HUDEP-2 (cell line): ENCODE measurements at regions not wholly inside any gene's neighbourhood (a gene's known extent, or its start where the extent isn't known, plus 50 kb on each side); places are given as distances from the start of the nearest gene placed in this dataset.

Experiments used
- DNase-seq, 76 experiments: peaks; one replicate each; lab custom pipeline; 2025; ENCODE audit not compliant: unreplicated experiment in 76 of 76; lab: John Stamatoyannopoulos, UW

DNA sequence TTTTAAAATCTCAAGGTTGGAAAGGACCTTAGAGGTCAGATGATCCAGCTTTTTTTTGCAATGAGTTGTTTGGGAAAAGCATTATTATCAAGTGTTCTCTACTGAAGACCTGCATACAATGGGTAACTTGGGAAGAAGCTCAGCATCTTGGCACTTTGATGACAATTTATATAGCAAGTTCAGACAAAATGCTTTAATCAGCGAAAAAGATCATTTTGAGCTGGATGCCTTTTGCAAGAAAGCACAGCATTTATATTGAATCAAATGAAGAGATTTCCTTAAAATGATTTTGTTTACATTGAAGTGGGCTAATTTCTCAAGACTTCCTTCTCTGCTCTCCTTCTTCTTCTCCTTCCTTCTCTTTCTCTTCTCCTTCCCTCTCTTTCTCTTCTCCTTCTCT, 796.4 kb upstream of the CDH2 start:
- DNase-seq, result no peak

DNA sequence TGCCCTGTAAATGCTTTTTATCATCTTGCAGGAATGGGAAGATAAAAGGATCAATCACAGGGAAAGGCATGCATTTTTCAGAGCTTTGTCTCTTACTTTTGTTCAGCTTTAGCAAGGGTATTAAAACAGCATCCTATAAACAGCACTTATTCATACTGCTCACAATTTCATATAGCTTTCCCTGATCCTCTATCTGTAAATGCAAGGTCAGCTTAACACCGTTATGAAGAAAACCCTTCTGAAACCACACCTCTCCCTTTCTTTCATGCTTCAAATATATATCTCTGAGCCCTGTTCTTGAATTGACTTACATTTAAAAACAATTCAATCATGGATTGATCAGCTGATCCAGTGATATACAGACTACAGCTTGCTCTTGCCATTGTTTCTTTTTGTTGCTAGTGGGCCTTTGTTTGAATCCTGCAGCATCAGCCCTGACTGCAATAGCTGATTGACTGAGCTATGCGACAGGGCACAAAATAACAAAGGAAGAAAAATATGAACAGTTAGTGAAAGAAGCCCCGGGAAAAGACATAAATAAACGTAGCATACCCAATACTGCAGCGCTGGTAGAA, 795.5 kb upstream of the CDH2 start:
- no peak for DNase-seq

- no peak for DNase-seq
Observed at GRCh38 chr18:28963481-28963880, 786.6 kb upstream of the CDH2 start.

DNA sequence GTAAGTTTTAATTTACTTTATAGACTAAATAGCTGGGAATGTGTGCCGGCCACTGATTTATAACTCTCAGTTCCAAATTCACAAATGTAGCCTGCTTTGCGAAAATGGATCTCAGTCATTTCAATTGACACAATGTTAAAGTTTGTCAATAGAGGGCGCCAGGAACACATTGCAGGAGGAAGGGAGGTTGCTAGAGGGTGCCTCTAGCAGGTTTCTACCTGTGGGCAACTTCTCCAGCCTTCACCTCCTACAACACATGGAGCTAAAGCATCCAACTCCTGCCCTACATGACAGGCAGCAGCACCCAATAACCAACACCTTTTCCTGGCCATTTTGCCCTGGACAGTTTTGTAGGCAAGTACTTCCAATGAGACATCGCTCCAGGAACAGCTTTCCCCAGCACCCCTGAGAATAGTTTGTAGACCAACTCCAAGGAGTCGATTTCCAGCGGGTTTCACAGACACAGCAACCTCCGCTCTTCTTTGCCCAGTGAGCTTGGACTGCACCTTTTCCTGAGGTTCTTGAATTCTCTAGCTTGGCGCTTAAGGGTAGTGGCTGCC, 784.8 kb upstream of the CDH2 start:
- DNase-seq, result no peak

GRCh38 chr18:28960146-28960545, 783.2 kb upstream of the CDH2 start:
- no peak for DNase-seq

GRCh38 chr18:28952339-28952738, 775.4 kb upstream of the CDH2 start:
- DNase-seq, result no peak

GRCh38 chr18:28947900-28948299, 771.0 kb upstream of the CDH2 start:
- DNase-seq, result no peak

DNA sequence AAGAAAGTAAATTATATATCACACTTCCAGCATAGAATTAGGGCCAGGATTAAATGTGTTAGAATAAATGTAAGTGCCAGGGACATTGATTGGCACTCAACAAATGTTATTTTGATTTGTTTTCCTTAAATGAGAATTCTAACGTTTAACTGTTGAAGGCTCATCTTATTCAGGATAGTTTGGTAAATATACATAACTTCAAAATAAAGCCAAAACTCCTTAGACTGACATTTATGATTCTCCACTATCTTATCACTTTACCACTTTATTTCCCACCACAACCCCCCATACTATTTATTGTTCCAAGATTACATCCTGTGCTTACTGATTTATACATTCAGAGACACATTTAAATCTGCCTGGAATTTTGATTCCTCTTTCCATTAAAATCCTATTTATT, 769.5 kb upstream of the CDH2 start:
- DNase-seq, result no peak

DNA sequence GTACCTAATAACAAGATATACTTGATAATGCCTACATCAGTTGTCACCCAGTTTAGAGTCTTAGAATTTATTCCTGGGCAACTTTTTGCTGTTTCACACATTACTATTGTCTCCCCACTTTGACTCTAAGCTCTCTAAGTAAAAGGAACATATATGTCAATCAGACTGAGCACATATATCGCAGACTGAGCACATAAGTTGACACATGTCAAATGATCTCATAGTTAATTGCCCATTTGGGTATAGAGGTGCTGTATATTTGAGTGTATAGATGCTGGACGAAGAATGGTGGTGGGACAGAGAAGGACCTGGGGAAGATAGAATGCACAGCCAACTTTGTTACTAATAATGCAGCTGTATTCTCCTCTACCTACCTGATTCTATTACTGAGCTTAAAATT, 746.0 kb upstream of the CDH2 start:
- DNase-seq, result no peak

- no peak for DNase-seq
Observed at GRCh38 chr18:28916456-28916855, 739.5 kb upstream of the CDH2 start.

DNA sequence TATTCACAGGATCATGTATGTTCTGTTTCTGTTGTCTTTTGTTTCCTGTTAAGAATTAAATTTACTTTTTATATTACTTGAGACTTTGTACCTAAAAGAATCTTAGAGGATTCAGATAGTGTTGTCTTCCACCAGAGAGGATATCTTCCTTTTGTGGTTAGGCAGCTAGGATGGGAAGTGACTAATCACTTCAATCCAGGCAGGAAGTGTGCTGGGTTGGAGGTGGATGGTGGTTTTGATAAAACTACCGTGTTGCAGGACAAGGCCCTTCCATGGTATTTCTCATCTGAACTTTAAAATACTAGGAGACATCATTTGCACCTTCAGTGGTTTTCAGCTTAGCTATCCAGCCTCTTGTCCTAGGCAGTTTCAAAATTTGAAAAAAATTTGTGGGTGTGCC, 728.6 kb upstream of the CDH2 start:
- no peak for DNase-seq

DNA sequence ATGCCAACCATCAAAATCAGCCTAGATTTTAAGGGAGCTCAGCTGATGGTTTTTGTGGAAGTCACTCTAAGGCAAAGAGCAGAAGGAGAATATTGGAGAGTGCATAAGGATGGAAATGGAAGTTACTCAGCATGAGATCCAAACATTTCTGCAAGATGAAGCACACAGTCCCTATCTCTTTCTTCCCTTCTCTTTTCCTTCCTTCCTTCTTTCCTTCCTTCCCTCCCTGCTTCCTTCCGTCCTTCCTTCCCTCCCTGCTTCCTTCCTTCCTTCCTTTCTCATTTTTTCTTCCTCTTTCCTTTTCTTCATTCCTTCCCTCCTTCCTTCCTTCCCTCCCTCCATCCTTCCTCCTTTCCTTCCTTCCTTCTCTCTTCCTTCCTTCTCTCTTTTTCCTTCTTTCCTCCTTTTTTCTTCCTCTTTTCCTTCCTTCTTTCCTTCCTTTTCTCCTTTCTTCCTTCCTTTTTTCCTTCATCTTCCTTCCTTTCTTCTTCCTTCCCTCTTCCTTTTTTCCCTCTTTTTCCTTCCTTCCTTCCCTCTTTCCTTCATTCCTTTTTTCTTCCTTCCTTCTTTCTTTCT, 727.9 kb upstream of the CDH2 start:
- DNase-seq, result no peak

DNA sequence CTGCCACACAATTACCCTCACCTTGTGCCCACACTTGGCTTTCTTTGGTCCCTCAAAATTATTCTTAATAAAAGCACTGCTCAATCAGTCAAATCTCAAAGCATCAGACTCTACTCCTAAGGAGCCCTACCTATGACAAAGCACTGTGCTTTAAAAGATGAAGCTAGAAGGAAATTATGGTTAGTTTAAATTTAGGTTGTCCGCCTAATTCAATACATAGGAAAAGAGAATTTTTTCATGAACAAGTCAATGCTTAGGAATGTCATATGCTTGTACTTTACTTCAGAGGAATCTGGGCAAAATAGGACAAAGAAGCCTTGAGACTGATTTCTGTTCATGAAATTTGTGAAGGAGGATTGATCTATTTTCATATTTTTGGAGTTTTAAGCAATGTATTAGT, 726.4 kb upstream of the CDH2 start:
- no peak for DNase-seq

DNA sequence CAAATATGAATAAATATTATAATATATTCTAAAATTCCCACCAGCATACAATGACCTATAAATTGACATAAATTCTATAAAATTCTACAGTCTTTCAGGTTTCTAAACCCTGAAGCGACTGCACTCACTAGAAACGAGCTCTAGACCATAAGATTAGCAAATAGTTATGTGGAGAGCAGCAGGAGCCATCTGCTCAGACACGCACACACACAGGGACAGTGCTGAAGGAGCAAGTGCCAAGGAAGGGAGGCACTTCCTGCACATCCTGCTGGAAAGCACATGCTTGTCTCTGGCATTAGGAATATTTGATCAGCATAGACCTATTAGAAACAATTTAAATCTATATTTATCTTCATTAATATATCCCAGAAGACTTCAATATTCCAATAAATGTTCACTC, 713.9 kb upstream of the CDH2 start:
- no peak for DNase-seq

DNA sequence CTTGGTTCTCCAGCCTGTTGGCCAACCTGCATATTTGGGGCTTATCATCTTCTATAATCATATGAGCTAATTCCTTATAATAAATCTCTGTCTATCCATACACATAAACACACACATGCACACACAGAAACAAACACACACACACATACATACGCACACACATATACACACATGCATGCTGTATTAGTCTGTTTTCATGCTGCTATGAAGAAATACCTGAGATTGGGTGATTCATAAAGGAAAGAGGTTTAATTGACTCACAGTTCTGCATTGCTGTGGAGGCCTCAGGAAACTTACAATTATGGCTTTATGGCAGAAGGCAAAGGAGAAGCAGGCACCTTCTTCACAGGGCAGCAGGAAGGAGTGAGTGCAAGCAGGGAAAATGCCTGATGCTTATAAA, 707.4 kb upstream of the CDH2 start:
- DNase-seq, result no peak

- no peak for DNase-seq
Observed at GRCh38 chr18:28880856-28881255, 703.9 kb upstream of the CDH2 start.

DNA sequence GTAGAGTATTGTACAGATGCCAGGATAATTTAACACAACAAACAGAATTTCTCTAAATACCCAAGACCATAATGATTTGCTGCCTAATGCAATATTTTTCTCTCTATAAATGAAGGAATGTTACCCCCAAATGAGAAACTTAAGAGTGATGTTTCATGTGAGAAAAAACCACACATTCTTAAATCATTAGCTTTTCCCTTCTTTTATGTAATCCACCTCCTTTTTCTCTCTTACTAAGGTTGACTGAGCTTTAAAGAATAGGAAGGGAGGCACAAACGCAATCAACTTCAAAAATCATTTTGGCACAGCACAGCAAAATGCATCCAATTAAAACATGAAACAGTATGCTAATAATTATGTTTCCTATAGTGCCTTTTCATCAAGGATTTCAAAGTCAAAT, 698.1 kb upstream of the CDH2 start:
- DNase-seq, result no peak

GRCh38 chr18:28863396-28863795, 686.5 kb upstream of the CDH2 start:
- no peak for DNase-seq

DNA sequence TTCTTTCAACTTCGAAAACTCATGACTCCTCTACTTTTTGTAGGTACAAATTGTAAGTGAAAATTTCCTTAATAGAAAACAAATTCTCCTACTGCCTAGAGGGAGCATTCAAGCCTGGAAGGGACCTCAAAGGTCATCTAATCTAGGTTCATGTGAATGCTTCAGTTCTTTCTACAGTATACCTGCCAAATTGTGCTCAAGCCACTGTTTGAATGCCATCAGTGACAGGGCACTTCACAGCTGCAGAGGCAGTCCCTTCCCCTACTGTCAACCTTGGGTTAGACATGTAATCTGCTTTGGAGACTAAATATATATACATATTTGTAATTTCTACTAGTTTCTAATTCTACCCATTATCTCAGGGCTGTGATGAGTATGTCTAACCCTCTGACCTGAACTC, 681.3 kb upstream of the CDH2 start:
- no peak for DNase-seq

DNA sequence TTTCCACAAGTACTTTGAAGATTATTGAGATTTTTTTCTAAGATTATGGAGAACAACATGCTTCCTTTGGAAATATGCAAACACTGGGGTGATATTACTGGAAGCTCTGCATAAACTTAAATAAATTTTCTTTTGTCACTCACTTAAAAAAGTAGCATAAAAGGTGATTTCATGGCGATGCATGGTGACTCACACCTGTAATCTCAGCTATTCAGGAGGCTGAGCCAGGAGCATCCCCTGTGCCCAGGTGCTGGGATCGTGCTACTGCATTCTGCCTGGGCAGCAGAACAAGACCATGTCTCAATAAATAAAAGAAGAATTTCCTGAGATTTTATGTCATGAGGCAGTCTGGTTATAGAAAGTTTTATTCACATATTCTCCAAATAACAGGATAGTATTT, 679.1 kb upstream of the CDH2 start:
- no peak for DNase-seq

GRCh38 chr18:28855524-28855923, 678.6 kb upstream of the CDH2 start:
- no peak for DNase-seq

- no peak for DNase-seq
Observed at GRCh38 chr18:28854964-28855363, 678.0 kb upstream of the CDH2 start.

DNA sequence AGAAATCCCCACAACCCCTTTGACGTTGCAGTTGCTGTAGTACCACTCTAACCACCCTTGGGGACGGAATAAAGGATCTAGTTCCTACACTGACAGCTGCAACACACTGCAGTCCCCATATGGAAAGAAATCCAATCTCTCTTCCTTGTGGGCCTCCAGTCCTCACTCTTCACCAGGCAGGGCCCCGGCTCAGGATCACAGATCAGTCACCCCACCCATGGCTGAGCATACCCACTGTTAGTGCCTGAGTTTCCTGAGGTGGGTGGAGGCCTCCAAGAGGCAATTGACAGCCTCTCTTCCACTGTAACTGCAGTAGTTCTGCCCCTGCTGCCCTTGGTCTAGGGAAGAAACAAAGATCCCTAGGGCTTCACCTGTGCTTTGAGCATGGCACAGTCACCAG, 670.0 kb upstream of the CDH2 start:
- no peak for DNase-seq
